Uterus (tissue), 3 donors: ENCODE measurements at regions not wholly inside any gene's neighbourhood (a gene's known extent, or its start where the extent isn't known, plus 50 kb on each side); places are given as distances from the start of the nearest gene placed in this dataset.

ENCODE experiments used
- DNase-seq, 2 donors: peaks; one replicate each; pipeline ENCODE4 v3.0.0-alpha.2; 2019 to 2020
- H3K27ac ChIP-seq, 2 donors: fragments of 200-600 bp; sonication (generic); 1 replicate in 1 of 2; 2 replicates in 1 of 2; pipeline ENCODE4 v1.5.1; 2016 to 2018
- H3K27me3 ChIP-seq, 2 donors: fragments of 200-600 bp; sonication (generic); one replicate each; pipeline ENCODE4 v1.5.1; 2018 to 2019; ENCODE audit warnings: control low read depth in 1 of 2
- H3K36me3 ChIP-seq, 2 donors: fragments of 200-600 bp; sonication (generic); one replicate each; pipeline ENCODE4 v1.5.1; 2019; ENCODE audit warnings: control low read depth in 1 of 2
- H3K4me1 ChIP-seq, 2 donors: fragments of 200-600 bp; sonication (generic); one replicate each; pipeline ENCODE4 v1.5.1; 2018 to 2019; ENCODE audit warnings: control low read depth in 1 of 2
- H3K4me3 ChIP-seq, 2 donors: fragments of 200-600 bp; sonication (generic); 1 replicate in 1 of 2; 2 replicates in 1 of 2; pipeline ENCODE4 v1.5.1; 2018 to 2019; ENCODE audit warnings: mild to moderate bottlenecking in 1 of 2
- H3K9me3 ChIP-seq, 2 donors: fragments of 200-600 bp; sonication (generic); one replicate each; pipeline ENCODE4 v1.5.1; 2019; ENCODE audit warnings: control low read depth in 1 of 2
- POLR2A ChIP-seq, 2 donors: fragments of 450-650 bp; IDR thresholded peaks; one replicate each; pipeline ENCODE4 v1.6.1; 2016; ENCODE audit warnings: antibody characterized with exemption in 2 of 2, mild to moderate bottlenecking in 1 of 2, moderate library complexity in 1 of 2
- intact Hi-C: fragments of 100-400 bp; cut with DNase I; formaldehyde crosslinking; loops from one replicate; pipeline ENCODE4 v1.15.1; 2023; ENCODE audit warnings: low total_unique reads
- TF ChIP-seq, protein P1 (sequence below), 4 experiments: fragments of 200-600 bp in 2 of 4; fragments of 450-650 bp in 2 of 4; sonication (generic) in 2 of 4; IDR thresholded peaks; one replicate each; pipeline ENCODE4 v1.5.1; 2016 to 2019; ENCODE audit warnings: antibody characterized with exemption in 4 of 4, mild to moderate bottlenecking in 2 of 4, moderate library complexity in 1 of 4
- donor health status: DM: yes; HTN: yes; CAD: no.

DNA sequence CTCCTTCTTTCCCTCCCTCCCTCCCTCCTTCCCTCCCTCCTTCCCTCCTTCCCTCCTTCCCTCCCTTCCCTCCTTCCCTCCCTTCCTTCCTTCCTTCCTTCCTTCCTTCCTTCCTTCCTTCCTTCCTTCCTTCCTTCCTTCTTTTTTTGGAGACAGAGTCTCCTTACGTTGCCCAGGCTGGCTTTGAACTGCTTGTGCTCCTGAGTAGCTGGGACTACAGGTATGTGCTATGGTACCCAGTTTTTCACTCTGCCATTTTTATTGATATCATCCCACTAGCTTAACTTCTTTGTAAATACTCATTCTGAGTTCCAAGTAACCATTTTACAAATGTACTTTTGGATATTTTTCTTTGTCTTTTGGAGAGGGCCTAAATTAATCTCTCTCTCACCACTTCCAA, 336.8 kb upstream of the DDI1 start:
- DNase-seq, result no peak
- intact Hi-C loops, result no loop called here
- peak overlapping the region in 1 of 2 donors; percentile 7 for H3K27ac ChIP-seq

DNA sequence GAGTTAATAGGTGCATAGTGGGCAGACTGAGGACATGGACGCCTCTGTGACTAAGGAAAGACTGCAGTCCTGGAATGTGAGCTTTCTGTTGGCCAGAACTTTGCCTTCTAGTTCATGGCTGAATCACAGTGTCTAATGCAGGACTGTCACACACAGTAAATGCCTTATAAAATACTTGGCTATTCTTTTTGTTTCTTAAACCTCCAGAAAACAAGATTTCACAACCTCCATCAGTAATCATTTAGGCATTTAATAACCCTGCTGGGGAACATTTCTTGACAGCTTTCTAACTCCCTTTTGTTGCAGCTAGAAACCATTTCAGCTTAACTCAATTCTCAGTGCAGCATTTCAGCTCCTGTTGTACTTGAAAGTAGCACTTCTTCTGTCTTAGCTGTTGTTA, 335.8 kb upstream of the DDI1 start:
- no peak for DNase-seq
- H3K4me1 ChIP-seq, result peaks cover 0 to 3% of the 10 kb centered on the region in 2 donors
- H3K27me3 ChIP-seq, result no peaks in the 10 kb centered on the region
- H3K27ac ChIP-seq, result no peak overlapping the region
- no peak overlapping the region for H3K4me3 ChIP-seq
- intact Hi-C loops, result no loop called here
- no peak for TF ChIP-seq POLR2A (IDR thresholded peaks at IDR 0.05)
- TF ChIP-seq, protein P1, sequence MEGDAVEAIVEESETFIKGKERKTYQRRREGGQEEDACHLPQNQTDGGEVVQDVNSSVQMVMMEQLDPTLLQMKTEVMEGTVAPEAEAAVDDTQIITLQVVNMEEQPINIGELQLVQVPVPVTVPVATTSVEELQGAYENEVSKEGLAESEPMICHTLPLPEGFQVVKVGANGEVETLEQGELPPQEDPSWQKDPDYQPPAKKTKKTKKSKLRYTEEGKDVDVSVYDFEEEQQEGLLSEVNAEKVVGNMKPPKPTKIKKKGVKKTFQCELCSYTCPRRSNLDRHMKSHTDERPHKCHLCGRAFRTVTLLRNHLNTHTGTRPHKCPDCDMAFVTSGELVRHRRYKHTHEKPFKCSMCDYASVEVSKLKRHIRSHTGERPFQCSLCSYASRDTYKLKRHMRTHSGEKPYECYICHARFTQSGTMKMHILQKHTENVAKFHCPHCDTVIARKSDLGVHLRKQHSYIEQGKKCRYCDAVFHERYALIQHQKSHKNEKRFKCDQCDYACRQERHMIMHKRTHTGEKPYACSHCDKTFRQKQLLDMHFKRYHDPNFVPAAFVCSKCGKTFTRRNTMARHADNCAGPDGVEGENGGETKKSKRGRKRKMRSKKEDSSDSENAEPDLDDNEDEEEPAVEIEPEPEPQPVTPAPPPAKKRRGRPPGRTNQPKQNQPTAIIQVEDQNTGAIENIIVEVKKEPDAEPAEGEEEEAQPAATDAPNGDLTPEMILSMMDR (IDR thresholded peaks at IDR 0.05), result no peak
- H3K36me3 ChIP-seq, result no peaks in the 10 kb centered on the region
- no peaks in the 10 kb centered on the region for H3K9me3 ChIP-seq

More for the DNA sequence above, 336.8 kb upstream of the DDI1 start:
- no peaks in the 10 kb centered on the region for H3K27me3 ChIP-seq
- no peak overlapping the region for H3K4me3 ChIP-seq
- no peaks in the 10 kb centered on the region for H3K36me3 ChIP-seq
- H3K4me1 ChIP-seq, result peaks cover 0 to 3% of the 10 kb centered on the region in 2 donors
- no peaks in the 10 kb centered on the region for H3K9me3 ChIP-seq
- TF ChIP-seq POLR2A (IDR thresholded peaks at IDR 0.05), result no peak
- TF ChIP-seq, protein P1 (IDR thresholded peaks at IDR 0.05), result no peak

DNA sequence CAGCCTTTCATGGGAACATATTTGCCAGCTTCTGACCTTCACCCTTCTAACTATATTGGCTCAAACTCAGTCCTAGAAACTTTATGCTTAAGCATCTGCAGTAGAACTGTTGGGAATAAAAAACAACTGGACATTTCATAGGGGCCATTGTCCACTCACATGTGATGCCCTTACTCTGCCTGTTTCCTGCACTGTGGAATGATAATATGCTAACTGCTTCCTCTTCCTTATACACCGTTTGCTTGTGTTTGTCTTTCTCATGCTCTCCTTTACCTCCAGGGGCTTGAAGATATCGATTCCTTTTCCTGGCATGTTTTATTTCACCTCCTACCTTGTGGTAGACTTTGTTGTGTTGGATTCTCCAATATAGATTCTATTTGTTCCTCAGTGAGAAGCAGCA, 333.0 kb upstream of the DDI1 start:
- no peak for DNase-seq
- Histone ChIP-seq H3K36me3 (no peaks in the 10 kb centered on the region), H3K27me3 (no peaks in the 10 kb centered on the region), H3K4me1 (peaks cover 0 to 3% of the 10 kb centered on the region in 2 donors), H3K9me3 (no peaks in the 10 kb centered on the region), H3K27ac (no peak overlapping the region), H3K4me3 (no peak overlapping the region)
- TF ChIP-seq POLR2A (IDR thresholded peaks at IDR 0.05), result no peak
- TF ChIP-seq, protein P1 (IDR thresholded peaks at IDR 0.05), result no peak
- intact Hi-C loops, result no loop called here

DNA sequence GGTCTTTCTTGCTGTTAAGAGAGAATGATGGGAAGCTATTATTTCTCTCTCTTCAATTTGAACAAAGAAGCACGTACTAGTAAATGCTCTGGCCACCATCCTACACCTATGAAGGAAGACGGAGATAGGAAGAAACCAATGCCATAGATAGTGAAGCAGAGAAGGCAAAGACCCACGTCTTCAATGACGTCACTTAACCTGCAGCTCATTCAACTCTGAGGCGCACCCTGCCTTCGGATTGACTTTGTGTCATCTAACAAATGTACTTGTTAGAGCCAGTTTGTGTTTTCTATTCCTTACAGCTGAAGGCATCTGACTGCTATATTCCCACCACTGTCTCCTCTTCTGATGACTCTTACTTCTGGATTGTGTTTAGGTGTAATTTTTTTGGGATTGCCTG, 332.5 kb upstream of the DDI1 start:
- no peak for DNase-seq
- Histone ChIP-seq H3K4me3 (no peak overlapping the region), H3K36me3 (no peaks in the 10 kb centered on the region), H3K9me3 (no peaks in the 10 kb centered on the region), H3K27me3 (no peaks in the 10 kb centered on the region), H3K4me1 (peaks cover 0 to 3% of the 10 kb centered on the region in 2 donors), H3K27ac (no peak overlapping the region)
- TF ChIP-seq, protein P1 (IDR thresholded peaks at IDR 0.05), result no peak
- intact Hi-C loops, result no loop called here

DNA sequence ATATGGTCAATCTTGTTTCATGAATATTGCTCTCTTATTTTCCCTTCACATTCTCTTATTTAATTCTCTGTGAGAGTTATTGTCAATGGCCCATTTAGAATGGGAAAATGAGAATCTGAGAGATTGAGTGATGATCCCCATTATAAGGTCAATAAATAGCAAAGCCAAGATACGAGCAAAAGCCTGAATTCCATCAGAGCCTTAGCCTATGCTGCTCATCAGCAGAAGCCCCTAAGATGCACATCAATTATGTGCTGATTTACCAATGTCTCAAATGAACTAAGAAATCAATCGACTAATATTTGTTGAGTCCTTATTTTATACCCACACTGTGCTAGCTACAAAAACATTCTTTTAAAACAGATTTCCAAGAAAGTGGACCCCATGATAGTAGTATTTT, 330.8 kb upstream of the DDI1 start:
- Histone ChIP-seq H3K4me3 (no peak overlapping the region), H3K9me3 (no peaks in the 10 kb centered on the region), H3K4me1 (peaks cover 0 to 3% of the 10 kb centered on the region in 2 donors), H3K27ac (no peak overlapping the region), H3K27me3 (no peaks in the 10 kb centered on the region), H3K36me3 (no peaks in the 10 kb centered on the region)
- TF ChIP-seq POLR2A (IDR thresholded peaks at IDR 0.05), result no peak
- TF ChIP-seq, protein P1 (IDR thresholded peaks at IDR 0.05), result no peak
- intact Hi-C loops, result no loop called here
- no peak for DNase-seq
